ENCODE measurements at regions not wholly inside any gene's neighbourhood (a gene's known extent, or its start where the extent isn't known, plus 50 kb on each side); places are given as distances from the start of the nearest gene placed in this dataset.

GRCh38 chr14:98162856-98163805, 1108.9 kb downstream of the BCL11B start:
- Histone ChIP-seq H3K4me3 (replicated peaks; ENCODE audit: low read depth, low read length) (no peak overlapping the region), H3K36me3 (ENCODE audit: control insufficient read depth, insufficient read depth, low read length) (no peaks in the 10 kb centered on the region), H3K27me3 (replicated peaks; ENCODE audit: control insufficient read depth, insufficient read depth, low read length) (no peaks in the 10 kb centered on the region)
- TF ChIP-seq, protein P1, sequence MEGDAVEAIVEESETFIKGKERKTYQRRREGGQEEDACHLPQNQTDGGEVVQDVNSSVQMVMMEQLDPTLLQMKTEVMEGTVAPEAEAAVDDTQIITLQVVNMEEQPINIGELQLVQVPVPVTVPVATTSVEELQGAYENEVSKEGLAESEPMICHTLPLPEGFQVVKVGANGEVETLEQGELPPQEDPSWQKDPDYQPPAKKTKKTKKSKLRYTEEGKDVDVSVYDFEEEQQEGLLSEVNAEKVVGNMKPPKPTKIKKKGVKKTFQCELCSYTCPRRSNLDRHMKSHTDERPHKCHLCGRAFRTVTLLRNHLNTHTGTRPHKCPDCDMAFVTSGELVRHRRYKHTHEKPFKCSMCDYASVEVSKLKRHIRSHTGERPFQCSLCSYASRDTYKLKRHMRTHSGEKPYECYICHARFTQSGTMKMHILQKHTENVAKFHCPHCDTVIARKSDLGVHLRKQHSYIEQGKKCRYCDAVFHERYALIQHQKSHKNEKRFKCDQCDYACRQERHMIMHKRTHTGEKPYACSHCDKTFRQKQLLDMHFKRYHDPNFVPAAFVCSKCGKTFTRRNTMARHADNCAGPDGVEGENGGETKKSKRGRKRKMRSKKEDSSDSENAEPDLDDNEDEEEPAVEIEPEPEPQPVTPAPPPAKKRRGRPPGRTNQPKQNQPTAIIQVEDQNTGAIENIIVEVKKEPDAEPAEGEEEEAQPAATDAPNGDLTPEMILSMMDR (IDR thresholded peaks at IDR 0.05; ENCODE audit: insufficient read depth, low read length, poor library complexity, severe bottlenecking): no peak
- no peak for DNase-seq (ENCODE audit: extremely low read depth, insufficient read length)

- DNase-seq (ENCODE audit: extremely low read depth, insufficient read length): no peak
- TF ChIP-seq, protein P1 (IDR thresholded peaks at IDR 0.05; ENCODE audit: insufficient read depth, low read length, poor library complexity, severe bottlenecking): no peak
- Histone ChIP-seq H3K4me3 (replicated peaks; ENCODE audit: low read depth, low read length) (no peak overlapping the region), H3K36me3 (ENCODE audit: control insufficient read depth, insufficient read depth, low read length) (no peaks in the 10 kb centered on the region), H3K27me3 (replicated peaks; ENCODE audit: control insufficient read depth, insufficient read depth, low read length) (no peaks in the 10 kb centered on the region)
These were observed 1108.1 kb downstream of the BCL11B start for GRCh38 chr14:98163873-98164272.

GRCh38 chr14:98165976-98166375, 1106.0 kb downstream of the BCL11B start:
- no peaks in the 10 kb centered on the region for H3K27me3 ChIP-seq (replicated peaks; ENCODE audit: control insufficient read depth, insufficient read depth, low read length)
- TF ChIP-seq, protein P1 (IDR thresholded peaks at IDR 0.05; ENCODE audit: insufficient read depth, low read length, poor library complexity, severe bottlenecking): no peak
- DNase-seq (ENCODE audit: extremely low read depth, insufficient read length): no peak
- no peaks in the 10 kb centered on the region for H3K36me3 ChIP-seq (ENCODE audit: control insufficient read depth, insufficient read depth, low read length)
- no peak overlapping the region for H3K4me3 ChIP-seq (replicated peaks; ENCODE audit: low read depth, low read length)

- Histone ChIP-seq H3K4me3 (replicated peaks; ENCODE audit: low read depth, low read length) (no peak overlapping the region), H3K27me3 (replicated peaks; ENCODE audit: control insufficient read depth, insufficient read depth, low read length) (no peaks in the 10 kb centered on the region), H3K36me3 (ENCODE audit: control insufficient read depth, insufficient read depth, low read length) (no peaks in the 10 kb centered on the region)
- no peak for DNase-seq (ENCODE audit: extremely low read depth, insufficient read length)
- TF ChIP-seq, protein P1 (IDR thresholded peaks at IDR 0.05; ENCODE audit: insufficient read depth, low read length, poor library complexity, severe bottlenecking): no peak
These were observed 1104.7 kb downstream of the BCL11B start for GRCh38 chr14:98167275-98167674.

GRCh38 chr14:98167705-98168104, 1104.3 kb downstream of the BCL11B start:
- TF ChIP-seq, protein P1 (IDR thresholded peaks at IDR 0.05; ENCODE audit: insufficient read depth, low read length, poor library complexity, severe bottlenecking): no peak
- no peak for DNase-seq (ENCODE audit: extremely low read depth, insufficient read length)
- H3K4me3 ChIP-seq (replicated peaks; ENCODE audit: low read depth, low read length): no peak overlapping the region
- no peaks in the 10 kb centered on the region for H3K27me3 ChIP-seq (replicated peaks; ENCODE audit: control insufficient read depth, insufficient read depth, low read length)
- no peaks in the 10 kb centered on the region for H3K36me3 ChIP-seq (ENCODE audit: control insufficient read depth, insufficient read depth, low read length)

Measured in GM06990 (cell line).